ENCODE measurements at regions not wholly inside any gene's neighbourhood (a gene's known extent, or its start where the extent isn't known, plus 50 kb on each side); places are given as distances from the start of the nearest gene placed in this dataset.
A peak's percentile ranks its signal among the peaks of the same experiment; 100 is the strongest.
"Not testable (repeated sequence)": the region's sequence is repeated elsewhere in the genome, so short reads cannot be mapped to it uniquely, and the experiment has no call there.

DNA sequence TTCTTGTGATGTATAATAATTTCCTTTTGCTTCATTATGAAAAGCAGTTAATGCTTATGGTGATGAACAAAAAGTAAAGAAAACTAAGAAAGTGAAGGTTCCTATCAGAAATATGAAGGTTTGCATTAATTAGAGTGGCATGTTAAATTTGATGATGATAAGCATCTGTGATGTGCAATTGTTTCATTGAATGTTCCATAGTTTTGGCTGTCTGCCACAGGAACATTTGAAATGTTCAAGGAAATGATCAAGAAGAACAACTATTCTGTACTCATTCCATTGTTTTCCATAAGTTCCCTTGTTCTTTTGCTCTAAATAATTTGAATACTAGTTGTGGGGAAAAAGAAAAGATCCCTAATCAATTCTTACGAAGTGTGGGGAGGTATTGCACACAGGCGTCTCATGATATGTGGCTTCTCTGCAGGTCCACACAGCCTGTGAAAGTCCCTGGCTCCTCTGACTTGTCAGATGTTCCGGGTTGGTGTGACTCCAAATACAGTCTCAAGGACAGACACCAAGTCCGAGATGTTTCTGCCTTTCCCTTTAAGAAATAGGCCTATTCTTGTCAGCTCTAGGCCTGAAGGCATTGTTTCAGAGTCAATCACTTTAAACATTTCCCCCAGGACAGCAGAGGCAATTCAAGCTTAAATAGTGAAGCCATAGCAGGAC is 152.6 kb upstream of the MAST4 start:
- H3K27ac ChIP-seq: no peak overlapping the region
- no peak overlapping the region for H3K4me3 ChIP-seq
- intact Hi-C loops (cut with DNase I; ENCODE audit: low total_unique reads): no loop called here
- H3K4me1 ChIP-seq: no peaks in the 10 kb centered on the region
- no peak for TF ChIP-seq EP300 (IDR thresholded peaks at IDR 0.05)
- TF ChIP-seq POLR2A (IDR thresholded peaks at IDR 0.05): no peak
- no peak for TF ChIP-seq POLR2AphosphoS5 (IDR thresholded peaks at IDR 0.05)
- TF ChIP-seq, protein P1, sequence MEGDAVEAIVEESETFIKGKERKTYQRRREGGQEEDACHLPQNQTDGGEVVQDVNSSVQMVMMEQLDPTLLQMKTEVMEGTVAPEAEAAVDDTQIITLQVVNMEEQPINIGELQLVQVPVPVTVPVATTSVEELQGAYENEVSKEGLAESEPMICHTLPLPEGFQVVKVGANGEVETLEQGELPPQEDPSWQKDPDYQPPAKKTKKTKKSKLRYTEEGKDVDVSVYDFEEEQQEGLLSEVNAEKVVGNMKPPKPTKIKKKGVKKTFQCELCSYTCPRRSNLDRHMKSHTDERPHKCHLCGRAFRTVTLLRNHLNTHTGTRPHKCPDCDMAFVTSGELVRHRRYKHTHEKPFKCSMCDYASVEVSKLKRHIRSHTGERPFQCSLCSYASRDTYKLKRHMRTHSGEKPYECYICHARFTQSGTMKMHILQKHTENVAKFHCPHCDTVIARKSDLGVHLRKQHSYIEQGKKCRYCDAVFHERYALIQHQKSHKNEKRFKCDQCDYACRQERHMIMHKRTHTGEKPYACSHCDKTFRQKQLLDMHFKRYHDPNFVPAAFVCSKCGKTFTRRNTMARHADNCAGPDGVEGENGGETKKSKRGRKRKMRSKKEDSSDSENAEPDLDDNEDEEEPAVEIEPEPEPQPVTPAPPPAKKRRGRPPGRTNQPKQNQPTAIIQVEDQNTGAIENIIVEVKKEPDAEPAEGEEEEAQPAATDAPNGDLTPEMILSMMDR (IDR thresholded peaks at IDR 0.05): no peak
- no peaks in the 10 kb centered on the region for H3K9me3 ChIP-seq
- 87 to 95% (median 88%) methylated on average over 4 of the region's 4 CpGs for WGBS, 5 donors
- no peaks in the 10 kb centered on the region for H3K36me3 ChIP-seq
- no peaks in the 10 kb centered on the region for H3K27me3 ChIP-seq
- peak in 1 of 2 donors; percentile 25 for DNase-seq

DNA sequence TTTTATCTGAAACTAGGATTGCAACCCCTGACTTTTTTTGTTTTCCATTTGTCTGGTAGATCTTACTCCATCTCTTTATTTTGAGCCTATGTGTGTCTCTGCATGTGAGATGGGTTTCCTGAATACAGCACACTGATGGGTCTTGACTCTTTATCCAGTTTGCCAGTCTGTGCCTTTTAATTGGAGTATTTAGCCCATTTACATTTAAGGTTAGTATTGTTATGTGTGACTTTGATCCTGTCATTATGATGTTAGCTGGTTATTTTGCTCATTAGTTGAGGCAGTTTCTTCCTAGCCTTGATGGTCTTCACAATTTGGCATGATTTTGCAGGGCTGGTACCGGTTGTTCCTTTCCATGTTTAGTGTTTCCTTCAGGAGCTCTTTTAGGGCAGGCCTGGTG is 148.1 kb upstream of the MAST4 start:
- WGBS, 5 donors: 86 to 98% (median 92%) methylated on average over 1 of the region's 1 CpG
- H3K9me3 ChIP-seq; intact Hi-C loops (cut with DNase I; ENCODE audit: low total_unique reads); H3K36me3 ChIP-seq; H3K27me3 ChIP-seq; H3K4me3 ChIP-seq; H3K27ac ChIP-seq; H3K4me1 ChIP-seq; DNase-seq: not testable (repeated sequence)

DNA sequence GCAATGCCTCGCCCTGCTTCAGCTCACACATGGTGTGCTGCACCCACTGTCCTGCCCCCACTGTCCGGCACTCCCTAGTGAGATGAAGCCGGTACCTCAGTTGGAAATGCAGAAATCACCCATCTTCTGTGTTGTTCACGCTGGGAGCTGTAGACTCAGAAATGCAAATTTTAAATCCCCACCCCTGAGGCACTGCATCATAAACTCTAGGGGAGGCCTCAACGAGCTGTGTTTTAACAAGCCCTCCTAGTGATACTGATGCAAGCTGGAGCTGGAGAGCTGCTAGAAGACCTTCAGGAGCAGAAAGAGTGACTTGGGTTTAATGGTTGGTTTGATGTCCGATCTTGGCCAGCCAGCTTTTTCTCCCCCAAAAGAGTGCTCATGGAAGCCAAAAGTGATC is 146.0 kb upstream of the MAST4 start:
- Histone ChIP-seq H3K4me3 (no peak overlapping the region), H3K9me3 (peaks cover 0 to 5% (median 0%) of the 10 kb centered on the region in 4 donors), H3K36me3 (no peaks in the 10 kb centered on the region), H3K27ac (no peak overlapping the region), H3K4me1 (no peaks in the 10 kb centered on the region), H3K27me3 (no peaks in the 10 kb centered on the region)
- no peak for TF ChIP-seq EP300 (IDR thresholded peaks at IDR 0.05)
- TF ChIP-seq POLR2AphosphoS5 (IDR thresholded peaks at IDR 0.05): no peak
- TF ChIP-seq, protein P1 (IDR thresholded peaks at IDR 0.05): no peak
- no peak for TF ChIP-seq POLR2A (IDR thresholded peaks at IDR 0.05)
- no peak for DNase-seq
- intact Hi-C loops (cut with DNase I; ENCODE audit: low total_unique reads): no loop called here
- 89 to 94% (median 92%) methylated on average over 6 of the region's 6 CpGs for WGBS, 5 donors

DNA sequence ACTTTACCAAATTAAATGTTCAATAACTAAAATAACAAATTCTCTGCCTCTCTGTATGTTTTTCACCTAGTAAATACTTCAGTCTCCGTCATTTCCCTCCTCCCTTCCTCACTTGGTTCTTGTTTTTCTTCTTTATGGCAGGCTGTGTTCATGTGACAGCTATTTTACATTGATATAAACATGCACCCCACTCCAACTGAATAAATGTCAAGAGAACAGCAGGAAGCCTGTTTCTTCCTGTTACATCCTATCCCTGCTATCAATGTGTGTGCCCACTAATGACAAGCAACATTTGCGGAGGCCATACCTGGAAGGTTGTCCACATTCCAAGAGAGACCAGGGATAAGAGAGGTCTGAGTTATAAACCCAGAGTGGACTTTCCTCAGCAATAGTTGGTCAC is 145.2 kb upstream of the MAST4 start:
- H3K27ac ChIP-seq: no peak overlapping the region
- H3K36me3 ChIP-seq: no peaks in the 10 kb centered on the region
- TF ChIP-seq, protein P1 (IDR thresholded peaks at IDR 0.05): no peak
- TF ChIP-seq POLR2AphosphoS5 (IDR thresholded peaks at IDR 0.05) (no peak), EP300 (IDR thresholded peaks at IDR 0.05) (no peak), POLR2A (IDR thresholded peaks at IDR 0.05) (no peak)
- H3K4me1 ChIP-seq: no peaks in the 10 kb centered on the region
- intact Hi-C loops (cut with DNase I; ENCODE audit: low total_unique reads): no loop called here
- DNase-seq: no peak
- peaks cover 0 to 5% (median 0%) of the 10 kb centered on the region in 4 donors for H3K9me3 ChIP-seq
- H3K27me3 ChIP-seq: no peaks in the 10 kb centered on the region
- 78 to 86% (median 82%) methylated on average over 2 of the region's 2 CpGs for WGBS, 5 donors
- H3K4me3 ChIP-seq: no peak overlapping the region

DNA sequence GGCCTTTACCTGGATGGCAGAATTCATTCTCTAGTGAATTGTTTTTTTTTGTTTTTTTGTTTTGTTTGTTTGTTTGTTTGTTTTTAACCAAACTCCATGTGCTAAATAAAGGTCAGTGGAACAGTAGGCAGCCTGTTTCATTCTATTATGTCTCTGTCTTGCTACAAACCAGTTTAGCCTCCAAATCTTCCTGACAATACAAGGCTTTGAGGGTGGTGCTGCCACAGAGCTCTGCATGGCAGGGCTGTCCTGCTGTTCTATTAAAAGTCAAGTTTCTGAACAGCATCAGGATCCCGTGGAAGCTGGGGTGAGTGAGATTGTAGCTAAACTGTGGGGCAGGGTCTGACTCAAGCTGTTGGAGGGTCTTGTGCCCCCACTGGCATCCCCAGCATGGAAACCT is 144.1 kb upstream of the MAST4 start:
- DNase-seq: no peak
- no peaks in the 10 kb centered on the region for H3K4me1 ChIP-seq
- no peaks in the 10 kb centered on the region for H3K27me3 ChIP-seq
- H3K27ac ChIP-seq: no peak overlapping the region
- intact Hi-C loops (cut with DNase I; ENCODE audit: low total_unique reads): no loop called here
- WGBS, 5 donors: 59 to 92% (median 75%) methylated on average over 1 of the region's 1 CpG
- peaks cover 0 to 5% (median 0%) of the 10 kb centered on the region in 4 donors for H3K9me3 ChIP-seq
- no peaks in the 10 kb centered on the region for H3K36me3 ChIP-seq
- H3K4me3 ChIP-seq: no peak overlapping the region
- TF ChIP-seq EP300 (IDR thresholded peaks at IDR 0.05) (no peak), POLR2A (IDR thresholded peaks at IDR 0.05) (no peak), POLR2AphosphoS5 (IDR thresholded peaks at IDR 0.05) (no peak)
- TF ChIP-seq, protein P1 (IDR thresholded peaks at IDR 0.05): no peak

Data from stomach (tissue), 8 donors.